Thyroid gland (tissue), 4 donors: ENCODE measurements at regions not wholly inside any gene's neighbourhood (a gene's known extent, or its start where the extent isn't known, plus 50 kb on each side); places are given as distances from the start of the nearest gene placed in this dataset.

Source experiments
- POLR2A ChIP-seq, 2 donors: fragments of 450-650 bp; IDR thresholded peaks; one replicate each; pipeline ENCODE4 v1.6.1; 2017; ENCODE audit warnings: antibody characterized with exemption in 2 of 2, mild to moderate bottlenecking in 2 of 2, moderate library complexity in 1 of 2
- TF ChIP-seq, protein P1 (sequence below), 6 experiments: fragments of 200-600 bp in 3 of 6; fragments of 450-650 bp in 3 of 6; sonication (generic) in 3 of 6; IDR thresholded peaks; one replicate each; pipeline ENCODE4 v1.5.1; 2016 to 2019; ENCODE audit warnings: antibody characterized with exemption in 6 of 6, mild to moderate bottlenecking in 2 of 6, inconsistent platforms in 1 of 6, moderate library complexity in 1 of 6

DNA sequence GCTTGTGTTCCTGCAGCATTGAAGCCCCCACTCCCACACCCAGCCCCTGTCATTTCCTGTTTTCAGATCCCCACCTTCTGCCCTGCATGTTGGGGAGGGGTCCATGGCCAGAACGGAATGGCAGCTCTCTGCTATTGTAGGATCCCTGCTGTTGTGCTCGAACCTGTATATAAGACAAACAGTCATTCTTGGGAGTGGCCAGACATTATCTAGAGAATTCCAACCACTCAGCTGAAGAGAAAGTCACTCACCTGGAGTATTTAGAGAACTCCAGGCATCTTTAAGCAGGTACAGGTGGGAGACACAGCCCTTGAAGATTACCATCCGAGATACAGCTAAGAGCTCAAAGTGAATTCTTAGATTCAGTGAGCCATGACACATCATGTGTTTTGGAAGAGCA, 96.1 kb downstream of the C9orf152 start:
- TF ChIP-seq, protein P1, sequence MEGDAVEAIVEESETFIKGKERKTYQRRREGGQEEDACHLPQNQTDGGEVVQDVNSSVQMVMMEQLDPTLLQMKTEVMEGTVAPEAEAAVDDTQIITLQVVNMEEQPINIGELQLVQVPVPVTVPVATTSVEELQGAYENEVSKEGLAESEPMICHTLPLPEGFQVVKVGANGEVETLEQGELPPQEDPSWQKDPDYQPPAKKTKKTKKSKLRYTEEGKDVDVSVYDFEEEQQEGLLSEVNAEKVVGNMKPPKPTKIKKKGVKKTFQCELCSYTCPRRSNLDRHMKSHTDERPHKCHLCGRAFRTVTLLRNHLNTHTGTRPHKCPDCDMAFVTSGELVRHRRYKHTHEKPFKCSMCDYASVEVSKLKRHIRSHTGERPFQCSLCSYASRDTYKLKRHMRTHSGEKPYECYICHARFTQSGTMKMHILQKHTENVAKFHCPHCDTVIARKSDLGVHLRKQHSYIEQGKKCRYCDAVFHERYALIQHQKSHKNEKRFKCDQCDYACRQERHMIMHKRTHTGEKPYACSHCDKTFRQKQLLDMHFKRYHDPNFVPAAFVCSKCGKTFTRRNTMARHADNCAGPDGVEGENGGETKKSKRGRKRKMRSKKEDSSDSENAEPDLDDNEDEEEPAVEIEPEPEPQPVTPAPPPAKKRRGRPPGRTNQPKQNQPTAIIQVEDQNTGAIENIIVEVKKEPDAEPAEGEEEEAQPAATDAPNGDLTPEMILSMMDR (IDR thresholded peaks at IDR 0.05) = no peak
- TF ChIP-seq POLR2A (IDR thresholded peaks at IDR 0.05) = no peak
